A673 (cell line): ENCODE measurements at regions not wholly inside any gene's neighbourhood (a gene's known extent, or its start where the extent isn't known, plus 50 kb on each side); places are given as distances from the start of the nearest gene placed in this dataset.

Experiments
- BruUV-seq: library from RNA; stranded (reverse); fragments of 400-500 nt; replicated peaks from 2 replicates; lab custom pipeline; 2021; lab: Mats Ljungman, UMichigan
- CTCF ChIA-PET: fragments of 300-600 bp; sonication (Branson Sonifier 250); formaldehyde crosslinking; loops from one replicate; lab custom pipeline; 2022; ENCODE audit warnings: antibody characterized with exemption; lab: Charles Lee
- POLR2A ChIA-PET: fragments of 300-600 bp; sonication (Branson Sonifier 250); formaldehyde crosslinking; loops from one replicate; lab custom pipeline; 2022; ENCODE audit warnings: antibody characterized with exemption; ENCODE audit not compliant: low non-redundant PET; lab: Charles Lee
- DNase-seq: peaks from one replicate; pipeline ENCODE4 v3.0.0-alpha.2; 2015; ENCODE audit warnings: low spot score
- H3K27ac ChIP-seq: fragments of 200-600 bp; sonication (generic); 2 replicates; pipeline ENCODE4 v1.5.1; 2016; ENCODE audit warnings: mixed run types, low read depth, mild to moderate bottlenecking, mixed read lengths, antibody characterized with exemption, low read length; ENCODE audit not compliant: poor library complexity, severe bottlenecking
- H3K27me3 ChIP-seq: fragments of 200-600 bp; sonication (generic); replicated peaks from 2 replicates; pipeline ENCODE4 v1.6.1; 2017; ENCODE audit warnings: mixed run types, low read depth, mild to moderate bottlenecking, mixed read lengths, antibody characterized with exemption, low read length; ENCODE audit not compliant: insufficient read depth, poor library complexity
- H3K36me3 ChIP-seq: fragments of 200-600 bp; sonication (generic); 2 replicates; pipeline ENCODE4 v1.6.1; 2016; ENCODE audit warnings: mixed run types, mild to moderate bottlenecking, mixed read lengths, antibody characterized with exemption, low read length; ENCODE audit not compliant: insufficient read depth, poor library complexity, severe bottlenecking
- H3K4me1 ChIP-seq: fragments of 200-600 bp; sonication (generic); 2 replicates; pipeline ENCODE4 v1.6.1; 2017; ENCODE audit warnings: mixed run types, mild to moderate bottlenecking, mixed read lengths, antibody characterized with exemption, low read length; ENCODE audit not compliant: insufficient read depth, poor library complexity, severe bottlenecking
- H3K4me3 ChIP-seq: fragments of 200-600 bp; sonication (generic); 2 replicates; pipeline ENCODE4 v1.5.1; 2016; ENCODE audit warnings: low read depth, mixed run types, mild to moderate bottlenecking, mixed read lengths, low read length; ENCODE audit not compliant: poor library complexity, severe bottlenecking
- H3K9me3 ChIP-seq: fragments of 200-600 bp; sonication (generic); 2 replicates; pipeline ENCODE4 v1.6.1; 2016; ENCODE audit warnings: mixed run types, low read depth, mild to moderate bottlenecking, mixed read lengths, antibody characterized with exemption, low read length; ENCODE audit not compliant: poor library complexity, severe bottlenecking
- EZH2 ChIP-seq: fragments of 200-600 bp; sonication (generic); IDR thresholded peaks from 2 replicates; pipeline ENCODE4 v1.6.1; 2017; ENCODE audit warnings: borderline replicate concordance, low read depth, mild to moderate bottlenecking, mixed read lengths, antibody characterized with exemption, low read length; ENCODE audit not compliant: poor library complexity, severe bottlenecking
- intact Hi-C: fragments of 100-400 bp; cut with micrococcal nuclease; formaldehyde crosslinking; loops from one replicate; pipeline ENCODE4 v1.10.0; 2022; ENCODE audit not compliant: unreplicated experiment
- TF ChIP-seq, protein P1 (sequence below): fragments of 300-800, 200-600 bp; sonication (generic); conservative IDR thresholded peaks from 2 replicates; pipeline ENCODE4 v1.5.1; 2017; ENCODE audit warnings: low read depth, mild to moderate bottlenecking, antibody characterized with exemption, low read length, moderate library complexity, mixed read lengths

GRCh38 chr3:40985195-40985594 lies 214.1 kb upstream of the CTNNB1 start:
- Histone ChIP-seq H3K27me3 (peaks cover 5% of the 10 kb centered on the region), H3K36me3 (no peaks in the 10 kb centered on the region), H3K27ac (no peak overlapping the region), H3K4me1 (no peaks in the 10 kb centered on the region), H3K9me3 (no peaks in the 10 kb centered on the region), H3K4me3 (no peak overlapping the region)
- intact Hi-C loops, result no loop called here
- peak; percentile 14 for DNase-seq
- TF ChIP-seq, protein P1, sequence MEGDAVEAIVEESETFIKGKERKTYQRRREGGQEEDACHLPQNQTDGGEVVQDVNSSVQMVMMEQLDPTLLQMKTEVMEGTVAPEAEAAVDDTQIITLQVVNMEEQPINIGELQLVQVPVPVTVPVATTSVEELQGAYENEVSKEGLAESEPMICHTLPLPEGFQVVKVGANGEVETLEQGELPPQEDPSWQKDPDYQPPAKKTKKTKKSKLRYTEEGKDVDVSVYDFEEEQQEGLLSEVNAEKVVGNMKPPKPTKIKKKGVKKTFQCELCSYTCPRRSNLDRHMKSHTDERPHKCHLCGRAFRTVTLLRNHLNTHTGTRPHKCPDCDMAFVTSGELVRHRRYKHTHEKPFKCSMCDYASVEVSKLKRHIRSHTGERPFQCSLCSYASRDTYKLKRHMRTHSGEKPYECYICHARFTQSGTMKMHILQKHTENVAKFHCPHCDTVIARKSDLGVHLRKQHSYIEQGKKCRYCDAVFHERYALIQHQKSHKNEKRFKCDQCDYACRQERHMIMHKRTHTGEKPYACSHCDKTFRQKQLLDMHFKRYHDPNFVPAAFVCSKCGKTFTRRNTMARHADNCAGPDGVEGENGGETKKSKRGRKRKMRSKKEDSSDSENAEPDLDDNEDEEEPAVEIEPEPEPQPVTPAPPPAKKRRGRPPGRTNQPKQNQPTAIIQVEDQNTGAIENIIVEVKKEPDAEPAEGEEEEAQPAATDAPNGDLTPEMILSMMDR, result no peak
- no peak for TF ChIP-seq EZH2
- ChIA-PET CTCF (no interaction called here), POLR2A (no interaction called here)
- no TSS peak for BruUV-seq

- intact Hi-C loops, result no loop called here
- H3K4me1 ChIP-seq, result no peaks in the 10 kb centered on the region
- no peaks in the 10 kb centered on the region for H3K9me3 ChIP-seq
- DNase-seq, result no peak
- no peaks in the 10 kb centered on the region for H3K27me3 ChIP-seq
- H3K4me3 ChIP-seq, result no peak overlapping the region
- TF ChIP-seq, protein P1, result no peak
- TF ChIP-seq EZH2, result no peak
- H3K27ac ChIP-seq, result no peak overlapping the region
- ChIA-PET POLR2A (no interaction called here), CTCF (no interaction called here)
- no TSS peak for BruUV-seq
- H3K36me3 ChIP-seq, result no peaks in the 10 kb centered on the region
Measured at GRCh38 chr3:40988468-40988867, 210.8 kb upstream of the CTNNB1 start.

DNA sequence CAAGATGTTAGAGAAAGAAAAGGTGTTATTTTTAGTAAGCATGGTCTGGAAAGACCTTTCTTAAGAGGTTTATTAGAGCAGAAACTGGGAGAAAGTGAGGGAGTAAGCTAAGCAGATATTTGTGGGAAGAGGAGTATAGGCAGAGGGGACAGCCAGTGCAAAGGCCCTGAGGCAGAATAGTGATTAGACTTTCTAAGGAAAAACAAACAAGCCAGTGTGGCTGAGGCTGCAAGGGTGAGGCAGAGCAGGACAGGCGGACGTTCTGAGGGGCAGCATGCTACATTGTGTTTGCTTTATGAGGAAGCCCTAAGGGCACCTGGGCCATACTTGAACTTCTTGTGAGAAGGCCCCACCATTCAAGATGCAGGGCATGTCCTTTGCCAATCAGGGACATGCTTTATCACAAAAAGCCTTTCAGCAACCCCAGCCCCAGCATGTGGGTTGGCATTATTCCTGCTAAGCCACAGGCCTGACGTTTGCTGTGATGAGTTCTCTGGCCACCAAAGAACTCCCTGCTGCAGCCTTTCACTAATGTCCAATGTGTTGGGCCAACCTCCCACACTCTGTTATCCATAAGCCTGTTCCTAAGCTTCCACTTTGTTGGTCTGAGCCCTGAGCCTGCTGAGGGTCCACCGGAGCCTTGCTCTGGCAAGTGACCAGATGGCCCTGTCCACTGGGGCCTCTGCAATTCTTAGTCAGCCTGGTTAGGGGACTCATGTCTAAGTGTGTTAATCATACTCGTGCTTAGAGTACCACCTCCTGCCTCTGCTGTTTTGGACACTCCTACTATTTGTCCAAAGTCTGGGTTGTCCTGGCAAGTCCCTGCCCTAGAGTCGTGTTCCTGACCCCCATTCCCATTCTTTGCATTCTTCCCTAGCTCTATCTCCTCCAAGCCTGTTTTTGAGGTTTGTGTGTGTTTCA lies 209.9 kb upstream of the CTNNB1 start:
- TF ChIP-seq EZH2, result no peak
- TF ChIP-seq, protein P1, result no peak
- POLR2A ChIA-PET, result interaction anchor here (0.6 kb wide), 1 partner anchor 63 kb away, joined by 3 read pairs; no protein-coding TSS in a partner anchor

More for the DNA sequence above, 209.9 kb upstream of the CTNNB1 start:
- Histone ChIP-seq H3K27ac (no peak overlapping the region), H3K36me3 (no peaks in the 10 kb centered on the region), H3K4me3 (no peak overlapping the region), H3K4me1 (no peaks in the 10 kb centered on the region), H3K9me3 (no peaks in the 10 kb centered on the region), H3K27me3 (no peaks in the 10 kb centered on the region)
- DNase-seq, result no peak
- no TSS peak for BruUV-seq
- CTCF ChIA-PET, result no interaction called here
- intact Hi-C loops, result no loop called here
